ENCODE measurements at regions not wholly inside any gene's neighbourhood (a gene's known extent, or its start where the extent isn't known, plus 50 kb on each side); places are given as distances from the start of the nearest gene placed in this dataset.

- TF ChIP-seq EP300 (IDR thresholded peaks at IDR 0.05; ENCODE audit: low read depth in 2 of 2, low read length in 2 of 2) (no peak), EP300 (CRISPR knock-in tag; IDR thresholded peaks at IDR 0.05; ENCODE audit: borderline replicate concordance) (no peak), PATZ1 (CRISPR knock-in tag; IDR thresholded peaks at IDR 0.05) (no peak), FOSL1 (CRISPR knock-in tag; IDR thresholded peaks at IDR 0.05; ENCODE audit: borderline replicate concordance) (no peak), KDM3A (CRISPR knock-in tag; IDR thresholded peaks at IDR 0.05; ENCODE audit: low read depth) (no peak), ZNF24 (IDR thresholded peaks at IDR 0.05) (no peak), ETV6 (CRISPR knock-in tag; conservative IDR thresholded peaks at IDR 0.05) (no peak), IRF1 (CRISPR knock-in tag; IDR thresholded peaks at IDR 0.05; ENCODE audit: low read depth) (no peak), TRIM24 (CRISPR knock-in tag; IDR thresholded peaks at IDR 0.05) (no peak), POLR2A (IDR thresholded peaks at IDR 0.05; ENCODE audit: insufficient read depth in 1 of 2, low read depth in 2 of 2, low read length in 2 of 2) (no peak), RFX5 (IDR thresholded peaks at IDR 0.05; ENCODE audit: low read depth, low read length) (no peak), GTF2F1 (IDR thresholded peaks at IDR 0.05; ENCODE audit: low read length) (no peak), DDIT3 (CRISPR knock-in tag; IDR thresholded peaks at IDR 0.05) (no peak)
- TF ChIP-seq, protein P1, sequence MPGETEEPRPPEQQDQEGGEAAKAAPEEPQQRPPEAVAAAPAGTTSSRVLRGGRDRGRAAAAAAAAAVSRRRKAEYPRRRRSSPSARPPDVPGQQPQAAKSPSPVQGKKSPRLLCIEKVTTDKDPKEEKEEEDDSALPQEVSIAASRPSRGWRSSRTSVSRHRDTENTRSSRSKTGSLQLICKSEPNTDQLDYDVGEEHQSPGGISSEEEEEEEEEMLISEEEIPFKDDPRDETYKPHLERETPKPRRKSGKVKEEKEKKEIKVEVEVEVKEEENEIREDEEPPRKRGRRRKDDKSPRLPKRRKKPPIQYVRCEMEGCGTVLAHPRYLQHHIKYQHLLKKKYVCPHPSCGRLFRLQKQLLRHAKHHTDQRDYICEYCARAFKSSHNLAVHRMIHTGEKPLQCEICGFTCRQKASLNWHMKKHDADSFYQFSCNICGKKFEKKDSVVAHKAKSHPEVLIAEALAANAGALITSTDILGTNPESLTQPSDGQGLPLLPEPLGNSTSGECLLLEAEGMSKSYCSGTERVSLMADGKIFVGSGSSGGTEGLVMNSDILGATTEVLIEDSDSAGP (CRISPR knock-in tag; IDR thresholded peaks at IDR 0.05; ENCODE audit: borderline replicate concordance): no peak
- TF ChIP-seq, protein P2, sequence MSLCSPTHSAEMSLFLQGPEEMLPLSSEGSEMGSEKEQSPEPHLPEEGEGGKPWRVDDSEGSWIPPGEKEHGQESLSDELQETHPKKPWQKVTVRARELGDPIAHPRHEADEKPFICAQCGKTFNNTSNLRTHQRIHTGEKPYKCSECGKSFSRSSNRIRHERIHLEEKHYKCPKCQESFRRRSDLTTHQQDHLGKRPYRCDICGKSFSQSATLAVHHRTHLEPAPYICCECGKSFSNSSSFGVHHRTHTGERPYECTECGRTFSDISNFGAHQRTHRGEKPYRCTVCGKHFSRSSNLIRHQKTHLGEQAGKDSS (CRISPR knock-in tag; IDR thresholded peaks at IDR 0.05; ENCODE audit: borderline replicate concordance, low read depth): no peak
These were observed 356.4 kb upstream of the KAZN start for GRCh38 chr1:14242123-14242522.
